Left ventricle myocardium inferior (tissue), 1 donor: ENCODE measurements at regions not wholly inside any gene's neighbourhood (a gene's known extent, or its start where the extent isn't known, plus 50 kb on each side); places are given as distances from the start of the nearest gene placed in this dataset.

ENCODE experiments used
- DNase-seq: peaks from one replicate; pipeline ENCODE4 v3.0.0-alpha.2; 2020
- H3K27ac ChIP-seq: fragments of 200-600 bp; replicated peaks from 2 replicates; pipeline ENCODE4 v1.8.0; 2021
- H3K27me3 ChIP-seq: fragments of 200-600 bp; 2 replicates; pipeline ENCODE4 v1.8.0; 2021; ENCODE audit warnings: low read depth
- H3K36me3 ChIP-seq: fragments of 200-600 bp; 2 replicates; pipeline ENCODE4 v1.8.0; 2021
- H3K4me1 ChIP-seq: fragments of 200-600 bp; 2 replicates; pipeline ENCODE4 v1.8.0; 2021
- H3K4me3 ChIP-seq: fragments of 200-600 bp; 2 replicates; pipeline ENCODE4 v1.8.0; 2021; ENCODE audit warnings: mild to moderate bottlenecking, moderate library complexity
- H3K9me3 ChIP-seq: fragments of 200-600 bp; replicated peaks from 2 replicates; pipeline ENCODE4 v1.8.0; 2021
- intact Hi-C: fragments of 100-400 bp; cut with micrococcal nuclease; formaldehyde crosslinking; loops from one replicate; pipeline ENCODE4 v1.11.0; 2022
- TF ChIP-seq, protein P1 (sequence below): fragments of 200-600 bp; IDR thresholded peaks from 2 replicates; pipeline ENCODE4 v1.8.0; 2021; ENCODE audit warnings: antibody characterized with exemption, mild to moderate bottlenecking, borderline replicate concordance
- donor health status: DM: no; HTN: yes; CAD: no; lungs with severe emphysema.

DNA sequence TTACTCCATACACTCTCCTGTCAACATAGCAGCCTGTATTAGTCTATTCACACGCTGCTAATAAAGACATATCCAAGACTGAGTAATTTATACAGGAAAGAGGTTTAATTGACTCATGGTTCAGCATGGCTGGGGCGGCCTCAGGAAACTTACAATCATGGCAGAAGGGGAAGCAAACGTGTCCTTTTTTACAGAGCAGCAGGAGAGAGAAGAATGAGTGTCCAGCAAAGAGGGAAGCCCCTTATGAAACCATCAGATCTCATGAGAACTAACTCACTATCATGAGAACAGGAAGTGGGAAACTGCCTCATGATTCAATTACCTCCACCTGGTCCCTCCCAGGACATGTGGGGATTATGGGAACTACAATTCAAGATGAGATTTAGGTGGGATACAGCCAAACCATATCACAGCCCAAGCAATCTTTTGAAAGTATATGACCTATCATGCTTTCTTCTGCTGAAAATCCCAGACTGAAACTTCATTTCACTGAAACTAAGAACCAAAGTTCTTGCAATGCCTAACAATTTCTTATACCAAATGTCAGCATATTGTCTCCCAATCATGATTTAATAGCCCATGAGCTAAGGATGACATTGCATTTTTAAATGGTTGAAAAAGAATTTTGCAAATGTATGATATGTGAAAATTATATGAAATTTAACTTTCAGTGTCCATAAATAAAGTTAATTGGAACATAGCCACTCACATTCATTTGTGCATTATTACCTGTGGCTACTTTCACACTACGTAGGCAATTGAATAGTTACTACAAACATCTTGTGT lies 686.8 kb upstream of the ZEB2 start:
- peaks cover 20% of the 10 kb centered on the region for H3K9me3 ChIP-seq
- H3K27me3 ChIP-seq = no peaks in the 10 kb centered on the region
- DNase-seq = no peak
- intact Hi-C loops = no loop called here
- H3K4me3 ChIP-seq = no peak overlapping the region
- TF ChIP-seq, protein P1, sequence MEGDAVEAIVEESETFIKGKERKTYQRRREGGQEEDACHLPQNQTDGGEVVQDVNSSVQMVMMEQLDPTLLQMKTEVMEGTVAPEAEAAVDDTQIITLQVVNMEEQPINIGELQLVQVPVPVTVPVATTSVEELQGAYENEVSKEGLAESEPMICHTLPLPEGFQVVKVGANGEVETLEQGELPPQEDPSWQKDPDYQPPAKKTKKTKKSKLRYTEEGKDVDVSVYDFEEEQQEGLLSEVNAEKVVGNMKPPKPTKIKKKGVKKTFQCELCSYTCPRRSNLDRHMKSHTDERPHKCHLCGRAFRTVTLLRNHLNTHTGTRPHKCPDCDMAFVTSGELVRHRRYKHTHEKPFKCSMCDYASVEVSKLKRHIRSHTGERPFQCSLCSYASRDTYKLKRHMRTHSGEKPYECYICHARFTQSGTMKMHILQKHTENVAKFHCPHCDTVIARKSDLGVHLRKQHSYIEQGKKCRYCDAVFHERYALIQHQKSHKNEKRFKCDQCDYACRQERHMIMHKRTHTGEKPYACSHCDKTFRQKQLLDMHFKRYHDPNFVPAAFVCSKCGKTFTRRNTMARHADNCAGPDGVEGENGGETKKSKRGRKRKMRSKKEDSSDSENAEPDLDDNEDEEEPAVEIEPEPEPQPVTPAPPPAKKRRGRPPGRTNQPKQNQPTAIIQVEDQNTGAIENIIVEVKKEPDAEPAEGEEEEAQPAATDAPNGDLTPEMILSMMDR = no peak
- no peak overlapping the region for H3K27ac ChIP-seq
- no peaks in the 10 kb centered on the region for H3K36me3 ChIP-seq
- no peaks in the 10 kb centered on the region for H3K4me1 ChIP-seq

DNA sequence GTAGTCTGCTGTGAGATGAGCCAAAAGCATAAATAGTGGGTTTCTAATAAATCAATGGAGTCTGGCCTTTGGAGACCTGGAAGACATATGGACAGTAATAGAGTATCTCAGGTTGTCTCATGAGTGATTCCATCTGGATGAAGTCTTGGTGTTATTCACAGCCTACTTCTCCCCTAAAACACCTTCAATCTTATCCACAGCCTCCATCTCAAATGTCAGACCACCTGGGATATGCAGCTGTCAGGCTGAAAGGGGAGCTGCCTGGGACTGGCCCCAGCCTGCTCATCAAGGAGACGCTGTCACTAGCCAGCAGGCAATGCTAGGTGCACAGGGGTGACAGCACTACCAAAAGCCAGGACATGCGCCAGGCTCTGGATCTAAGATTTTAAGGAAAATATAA lies 684.0 kb upstream of the ZEB2 start:
- H3K4me1 ChIP-seq = peaks cover under 1% of the 10 kb centered on the region
- no peaks in the 10 kb centered on the region for H3K36me3 ChIP-seq
- no peak overlapping the region for H3K27ac ChIP-seq
- no peaks in the 10 kb centered on the region for H3K9me3 ChIP-seq
- TF ChIP-seq, protein P1 = no peak
- DNase-seq = no peak
- H3K27me3 ChIP-seq = no peaks in the 10 kb centered on the region
- intact Hi-C loops = no loop called here
- H3K4me3 ChIP-seq = no peak overlapping the region

DNA sequence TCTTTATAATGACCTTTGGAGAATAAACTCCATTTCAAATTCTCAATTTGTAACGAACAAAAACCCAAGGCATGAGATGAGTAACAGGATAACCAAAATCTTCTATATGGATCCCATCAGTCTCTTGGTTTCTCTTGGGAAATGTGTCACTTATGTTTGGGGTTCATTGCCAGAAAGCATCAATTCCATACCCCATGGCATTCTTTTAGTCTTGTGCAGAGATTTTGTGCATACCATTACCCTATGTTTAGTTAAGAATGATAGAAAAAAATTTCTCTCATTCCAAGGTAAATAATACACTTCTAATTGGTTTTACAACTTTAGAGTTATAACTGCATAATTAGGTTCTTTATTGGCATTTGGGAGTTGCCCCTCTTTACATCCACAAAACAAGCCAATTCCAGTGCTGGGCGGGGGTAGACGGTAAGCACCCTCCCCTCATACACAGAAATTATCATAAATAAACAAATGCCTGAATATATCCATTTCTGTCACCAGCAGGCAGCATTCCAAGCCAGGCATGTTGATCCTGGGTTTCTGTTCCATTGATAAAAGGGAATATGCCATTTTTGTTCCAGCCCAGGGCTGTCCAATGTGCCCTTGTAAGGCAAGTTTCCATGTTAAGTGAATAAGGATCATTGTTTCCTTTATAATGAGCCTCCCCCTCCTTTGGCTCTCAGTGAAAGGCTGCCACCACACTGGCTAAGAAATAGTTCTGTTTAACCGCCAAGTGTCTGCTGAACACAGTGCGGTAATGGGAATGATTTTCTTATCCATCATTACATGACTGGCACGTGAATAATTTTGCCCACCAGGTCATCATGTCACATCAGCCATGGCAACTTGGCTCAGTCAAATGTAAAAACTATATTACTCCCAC lies 680.1 kb upstream of the ZEB2 start:
- no peak overlapping the region for H3K27ac ChIP-seq
- intact Hi-C loops = no loop called here
- H3K4me3 ChIP-seq = no peak overlapping the region
- H3K9me3 ChIP-seq = no peaks in the 10 kb centered on the region
- H3K27me3 ChIP-seq = no peaks in the 10 kb centered on the region
- no peaks in the 10 kb centered on the region for H3K36me3 ChIP-seq
- TF ChIP-seq, protein P1 = no peak
- DNase-seq = no peak
- H3K4me1 ChIP-seq = peaks cover 16% of the 10 kb centered on the region

DNA sequence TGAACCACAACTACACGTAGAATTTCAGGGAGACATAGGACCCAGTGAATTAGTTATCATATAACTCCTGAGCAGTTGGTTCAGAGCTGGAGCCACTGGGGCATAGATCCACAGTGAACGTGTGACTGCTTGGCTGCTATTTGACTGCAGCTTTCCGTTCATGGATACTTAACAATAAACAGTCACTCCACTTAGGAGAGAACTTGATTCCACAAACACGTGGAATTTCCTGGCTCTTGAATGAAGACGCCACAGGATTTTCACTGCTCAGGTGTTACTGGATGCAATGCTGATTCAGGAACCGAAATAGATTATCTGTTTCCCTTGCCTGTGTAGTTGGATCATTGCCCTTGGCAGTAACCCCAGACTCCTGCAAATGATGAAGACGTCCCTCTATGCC lies 679.1 kb upstream of the ZEB2 start:
- Histone ChIP-seq H3K4me3 (no peak overlapping the region), H3K27me3 (no peaks in the 10 kb centered on the region), H3K36me3 (no peaks in the 10 kb centered on the region), H3K27ac (peak overlapping the region; percentile 49), H3K9me3 (no peaks in the 10 kb centered on the region), H3K4me1 (peaks cover 16% of the 10 kb centered on the region)
- intact Hi-C loops = no loop called here
- TF ChIP-seq, protein P1 = no peak
- DNase-seq = no peak

DNA sequence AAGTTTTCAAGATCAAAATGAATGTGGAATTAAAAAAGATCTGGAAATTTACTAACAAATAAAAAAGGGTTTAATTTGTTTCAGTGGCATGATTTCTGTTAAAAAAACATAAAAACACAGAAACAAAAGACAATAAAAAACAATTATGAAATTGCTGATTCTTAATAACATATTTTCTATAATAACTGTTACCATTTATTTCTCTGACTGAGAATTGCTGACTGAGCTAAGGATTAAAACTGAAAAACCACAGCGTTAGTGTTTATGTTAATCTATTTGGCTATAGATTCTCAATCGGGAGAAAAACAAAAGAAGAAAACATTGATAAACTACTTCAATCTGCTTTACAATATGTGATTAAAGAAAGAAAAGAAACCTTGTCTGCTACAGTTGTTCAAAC lies 678.6 kb upstream of the ZEB2 start:
- H3K27me3 ChIP-seq = no peaks in the 10 kb centered on the region
- intact Hi-C loops = no loop called here
- TF ChIP-seq, protein P1 = no peak
- peaks cover 16% of the 10 kb centered on the region for H3K4me1 ChIP-seq
- no peak for DNase-seq
- no peaks in the 10 kb centered on the region for H3K9me3 ChIP-seq
- no peaks in the 10 kb centered on the region for H3K36me3 ChIP-seq
- no peak overlapping the region for H3K4me3 ChIP-seq
- H3K27ac ChIP-seq = peak overlapping the region; percentile 49
